OCI-M1 (cell line): ENCODE measurements at regions not wholly inside any gene's neighbourhood (a gene's known extent, or its start where the extent isn't known, plus 50 kb on each side); places are given as distances from the start of the nearest gene placed in this dataset.
"Not testable (repeated sequence)": the region's sequence is repeated elsewhere in the genome, so short reads cannot be mapped to it uniquely, and the experiment has no call there.

ENCODE experiments used
- DNase-seq: peaks from one replicate; lab custom pipeline; 2025; lab: John Stamatoyannopoulos, UW

- DNase-seq, result no peak
These were observed 473.6 kb downstream of the KCTD16 start for GRCh38 chr5:144644317-144644716.

DNA sequence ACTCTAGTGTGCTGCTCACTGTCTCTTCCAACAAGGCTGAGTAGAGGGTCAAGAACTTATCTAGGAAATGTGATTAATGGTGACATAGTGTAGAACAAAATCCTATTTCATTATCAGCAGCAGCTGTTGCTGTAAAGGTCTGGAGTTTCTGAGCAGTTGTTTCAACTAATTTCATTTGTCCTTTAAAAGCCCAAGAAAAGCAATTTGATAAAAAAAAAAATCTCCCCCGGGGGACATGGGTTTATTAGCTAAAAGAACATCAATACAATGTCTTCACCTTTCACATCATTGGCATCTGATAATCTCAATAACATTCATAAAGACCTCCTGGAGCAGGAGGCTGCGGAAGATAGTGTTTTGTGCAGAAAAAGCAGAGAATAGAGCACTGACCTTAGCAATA is 468.1 kb downstream of the KCTD16 start:
- no peak for DNase-seq

DNA sequence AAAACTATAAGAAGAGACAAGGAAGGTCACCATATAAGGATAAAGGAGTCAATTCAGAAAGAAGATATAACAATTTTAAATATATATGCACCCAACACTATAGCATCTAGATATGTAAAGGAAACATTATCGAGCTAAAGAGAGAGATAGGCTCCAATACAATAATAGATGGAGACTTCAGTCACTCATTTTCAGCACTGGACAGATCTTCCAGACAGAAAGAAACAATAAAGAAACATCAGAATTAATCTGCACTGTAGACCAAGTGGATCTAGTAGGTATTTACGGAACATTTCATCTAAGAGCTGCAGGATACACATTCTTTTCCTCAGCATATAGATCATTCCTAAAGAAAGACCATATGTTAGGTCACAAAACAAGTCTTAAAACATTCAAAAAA is 463.5 kb downstream of the KCTD16 start:
- no peak for DNase-seq

- no peak for DNase-seq
These were observed 427.9 kb downstream of the KCTD16 start for GRCh38 chr5:144598451-144599068.

DNA sequence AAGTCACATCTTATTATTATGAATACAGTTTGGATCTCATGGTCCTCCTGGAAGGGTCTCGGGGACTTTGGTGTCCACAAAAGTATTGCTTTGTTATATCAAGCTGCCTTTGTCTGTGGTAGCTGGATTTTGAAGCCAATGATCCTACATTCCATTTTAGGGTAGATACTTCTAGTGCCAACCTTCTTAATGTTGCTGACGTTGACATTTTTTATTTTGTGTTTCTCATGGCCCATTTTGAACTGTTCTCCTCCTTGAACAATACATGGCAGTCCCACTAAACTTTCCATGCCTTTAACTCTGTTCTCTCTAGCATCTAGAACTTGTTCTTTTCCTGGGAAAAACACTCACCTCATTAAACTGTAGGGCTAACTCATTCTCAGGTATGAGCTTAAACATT is 425.8 kb downstream of the KCTD16 start:
- no peak for DNase-seq

DNA sequence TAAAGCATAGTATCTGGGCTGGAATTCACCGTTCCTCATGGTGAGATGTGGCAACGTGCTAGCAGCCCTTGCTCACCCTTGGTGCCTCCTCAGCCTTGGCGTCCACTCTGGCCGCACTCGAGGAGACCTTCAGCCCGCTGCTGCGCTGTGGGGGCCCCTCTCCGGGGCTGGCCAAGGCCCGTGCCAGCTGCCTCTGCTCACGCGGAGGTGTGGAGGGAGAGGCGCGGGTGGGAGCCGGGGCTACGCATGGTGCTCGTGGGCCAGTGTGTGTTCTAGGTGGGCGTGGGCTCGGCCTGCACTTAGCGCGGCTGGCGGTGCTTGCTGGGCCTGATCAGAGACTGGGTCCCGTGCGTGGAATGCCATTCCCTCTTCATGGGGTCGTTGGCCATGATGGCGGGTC is 424.2 kb downstream of the KCTD16 start:
- no peak for DNase-seq

DNA sequence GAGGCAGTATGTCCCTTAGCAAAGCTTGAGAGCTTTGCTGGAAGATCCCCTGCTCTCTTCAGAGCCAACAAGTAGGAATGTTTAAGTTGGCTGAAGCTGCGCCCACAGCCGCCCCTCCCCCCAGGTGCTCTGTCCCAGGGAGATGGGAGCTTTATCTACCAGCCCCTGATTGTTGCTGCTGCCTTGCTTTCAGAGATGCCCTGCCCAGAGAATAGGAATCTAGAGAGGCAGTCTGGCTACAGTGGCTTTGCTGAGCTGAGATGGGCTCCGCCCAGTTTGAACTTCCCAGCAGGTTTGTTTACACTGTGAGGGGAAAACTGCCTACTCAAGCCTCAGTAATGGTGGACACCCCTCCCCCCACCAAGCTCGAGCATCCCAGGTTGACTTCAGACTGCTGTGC is 423.6 kb downstream of the KCTD16 start:
- not testable (repeated sequence) for DNase-seq

DNA sequence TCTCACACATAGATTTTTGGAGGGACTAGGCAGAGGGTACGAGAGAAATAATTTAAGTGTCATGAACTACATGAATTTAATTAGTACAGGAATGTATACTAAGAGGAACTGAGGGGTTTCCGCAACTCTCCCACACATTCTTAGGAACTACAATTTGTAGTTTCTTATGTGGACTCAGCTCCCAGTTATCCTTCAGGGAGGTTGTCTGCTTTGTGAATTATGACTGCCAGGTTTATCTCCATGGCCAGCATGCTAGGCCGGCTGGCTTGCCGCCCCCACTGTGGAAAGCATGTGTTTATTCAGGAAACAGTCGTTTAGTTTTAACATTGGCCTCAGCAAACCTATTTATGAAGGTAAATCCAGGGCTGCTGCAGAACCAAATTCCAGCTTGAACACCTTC is 415.0 kb downstream of the KCTD16 start:
- no peak for DNase-seq

GRCh38 chr5:144583541-144584449 is 413.1 kb downstream of the KCTD16 start:
- DNase-seq, result no peak

DNA sequence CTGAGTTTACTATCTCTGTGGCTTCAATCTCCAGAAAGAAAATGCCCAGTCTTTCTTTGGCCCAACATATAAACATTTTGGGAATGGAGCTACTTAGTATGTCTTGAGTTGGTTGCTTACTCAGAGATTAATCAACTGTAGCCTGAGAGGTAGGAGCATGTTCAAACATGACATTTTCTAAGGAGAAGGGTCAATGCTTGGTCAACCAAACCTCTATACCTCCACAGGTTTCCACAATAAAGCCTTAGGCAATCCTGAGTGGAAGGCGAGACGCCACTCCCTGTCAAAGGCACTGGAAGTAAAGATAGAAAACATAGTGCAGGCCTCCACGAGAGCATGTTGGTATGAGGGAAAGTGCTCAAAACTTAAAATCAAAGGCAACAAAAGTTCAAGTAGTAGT is 411.4 kb downstream of the KCTD16 start:
- DNase-seq, result no peak

DNA sequence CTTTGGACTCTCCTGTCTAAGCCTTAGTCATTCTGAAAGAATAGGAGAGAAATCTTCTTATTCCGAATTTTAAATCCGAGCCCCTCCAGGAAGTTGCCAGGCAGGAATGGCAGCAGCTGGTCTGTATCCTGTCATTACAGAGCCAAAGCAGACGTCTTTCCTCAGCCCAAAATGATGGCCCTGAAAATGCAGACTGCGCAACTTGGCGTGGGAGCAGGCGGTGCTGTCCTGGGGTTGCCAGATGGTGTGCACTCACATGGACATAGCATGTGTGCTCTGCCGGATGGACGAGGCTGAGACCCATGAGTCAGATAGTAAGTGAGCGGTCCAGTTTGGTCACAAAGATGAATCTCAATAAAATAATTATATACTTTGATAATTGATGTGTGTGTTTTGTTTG is 410.4 kb downstream of the KCTD16 start:
- DNase-seq, result no peak

GRCh38 chr5:144577676-144578075 is 407.0 kb downstream of the KCTD16 start:
- DNase-seq, result no peak

GRCh38 chr5:144575736-144576135 is 405.1 kb downstream of the KCTD16 start:
- no peak for DNase-seq

DNA sequence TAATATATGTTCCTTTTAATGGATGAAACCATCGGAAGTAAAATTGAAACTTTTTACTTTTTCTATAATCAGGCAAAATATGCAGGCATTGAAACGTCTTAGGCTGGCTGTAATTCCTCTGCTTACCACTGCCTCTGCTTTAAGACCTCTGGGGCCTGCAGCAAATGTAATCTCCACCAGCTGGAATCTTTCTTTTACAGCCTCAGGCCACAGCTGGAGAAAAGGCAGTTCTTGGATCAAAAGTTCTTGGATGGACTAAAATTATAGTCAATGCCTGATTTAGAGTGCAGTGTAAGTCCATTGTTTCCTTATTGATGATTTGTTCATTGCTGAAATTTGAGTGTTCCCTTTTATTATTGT is 396.7 kb downstream of the KCTD16 start:
- no peak for DNase-seq

DNA sequence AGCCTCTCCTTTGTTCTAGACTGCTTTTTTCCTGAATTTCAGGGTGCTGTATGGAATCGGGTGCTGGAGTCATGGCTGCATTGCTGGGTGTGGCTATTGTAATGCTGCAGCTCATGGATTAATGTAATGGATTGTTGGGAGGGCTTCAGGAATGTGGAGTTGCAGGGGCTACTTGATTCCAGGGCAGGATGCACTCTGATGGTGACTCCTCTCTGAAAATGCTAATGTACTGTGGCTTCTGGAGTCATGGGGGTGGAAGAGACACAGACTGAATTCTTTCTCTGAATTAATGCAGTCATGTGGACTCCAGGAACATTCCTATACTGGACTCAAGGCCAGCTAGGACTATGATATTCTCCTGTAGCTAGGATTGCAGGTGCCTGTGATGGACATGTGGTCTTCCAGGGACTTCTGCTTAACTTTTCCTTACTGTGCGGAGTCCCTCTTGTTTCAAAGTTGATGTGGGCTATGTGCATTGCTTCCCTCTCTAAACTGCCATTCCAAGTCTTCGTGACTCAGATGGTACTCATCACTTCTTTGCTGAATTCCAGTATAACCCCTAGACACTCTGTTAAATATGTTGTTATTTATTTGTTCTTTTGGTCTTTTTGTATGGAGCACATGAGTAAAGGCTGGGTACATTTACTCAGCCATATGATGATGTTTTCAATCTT is 396.2 kb downstream of the KCTD16 start:
- DNase-seq, result no peak

DNA sequence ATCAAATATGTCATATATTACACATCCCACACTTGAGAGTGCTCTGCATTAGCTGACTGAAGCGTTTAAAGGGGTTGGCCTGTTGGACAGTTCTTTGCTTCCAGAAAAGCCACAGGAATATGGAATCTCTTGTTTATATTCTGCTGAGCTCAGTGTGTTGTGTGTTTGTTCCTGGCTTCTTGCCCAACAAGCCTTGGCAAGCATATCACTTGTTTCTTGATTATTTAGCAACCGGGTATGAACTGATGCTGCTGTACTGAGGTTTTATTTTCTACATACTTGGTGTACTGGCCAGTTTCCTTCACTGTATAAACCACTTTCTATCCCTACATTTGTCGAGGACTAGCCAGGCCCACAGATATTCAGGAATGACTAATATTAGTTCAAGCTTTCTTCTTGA is 378.9 kb downstream of the KCTD16 start:
- no peak for DNase-seq

DNA sequence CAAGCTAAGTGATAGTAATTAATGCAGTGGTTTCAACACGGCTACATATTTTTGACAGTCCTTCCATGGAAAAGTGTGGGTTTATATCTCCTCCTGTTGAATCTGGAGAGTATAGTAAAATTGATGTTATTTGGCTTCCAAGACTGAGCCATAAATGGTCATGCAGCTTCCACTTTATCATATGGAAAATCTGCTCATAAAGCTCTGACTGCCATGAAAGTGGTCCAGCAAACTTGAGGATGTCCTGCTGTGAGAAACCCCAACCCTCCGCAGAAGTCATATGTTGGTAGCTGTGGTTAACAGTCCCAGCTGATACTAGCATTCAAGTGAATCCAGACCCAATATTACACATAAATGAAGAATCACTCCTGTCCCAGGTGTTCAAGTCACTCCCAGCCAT is 378.3 kb downstream of the KCTD16 start:
- no peak for DNase-seq

GRCh38 chr5:144547098-144547499 is 376.4 kb downstream of the KCTD16 start:
- DNase-seq, result no peak

DNA sequence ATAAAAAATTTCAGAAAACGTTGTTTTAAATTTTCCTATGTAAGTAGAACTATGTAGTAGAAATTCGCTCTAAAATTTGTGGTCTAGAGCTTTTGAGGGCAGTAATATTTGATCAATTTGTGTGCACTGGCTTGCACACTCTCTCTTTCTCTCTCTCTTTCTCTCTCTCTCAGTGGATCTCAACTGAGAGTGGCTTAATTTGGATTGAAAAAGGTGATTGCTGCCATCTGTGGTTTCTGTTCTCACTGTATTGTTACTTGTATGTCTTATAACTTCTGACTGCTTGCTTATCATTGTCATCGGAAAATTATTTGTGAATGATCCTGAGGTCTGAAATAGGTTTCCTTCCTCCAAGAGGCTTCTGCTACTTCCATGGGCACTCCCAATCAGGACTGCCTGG is 368.2 kb downstream of the KCTD16 start:
- no peak for DNase-seq
